ENCODE measurements at regions not wholly inside any gene's neighbourhood (a gene's known extent, or its start where the extent isn't known, plus 50 kb on each side); places are given as distances from the start of the nearest gene placed in this dataset.

DNA sequence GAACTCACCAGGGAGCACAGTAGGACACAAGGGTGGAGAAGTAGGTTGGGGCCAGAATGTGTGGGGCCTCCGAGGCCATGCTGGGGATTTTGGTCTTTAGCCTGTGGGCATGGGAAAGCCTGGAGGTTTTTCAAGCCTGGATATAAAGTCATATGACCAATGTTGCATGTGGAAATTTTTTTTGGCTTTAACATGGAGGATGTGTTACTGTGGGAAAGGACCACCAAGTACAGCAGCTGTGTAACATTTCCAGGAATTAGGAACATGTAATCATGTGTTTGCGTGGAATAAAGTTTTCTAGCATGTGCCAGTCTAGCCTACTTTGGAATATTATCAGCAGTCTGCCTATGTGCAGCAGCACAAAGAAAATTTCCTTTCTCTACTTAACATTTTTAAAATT is 78.5 kb downstream of the TNFSF18 start:
- POLR2A ChIA-PET (ENCODE audit: unreplicated experiment) = no interaction called here
- dilution Hi-C loops (cut with HindIII; ENCODE audit: low sequenced_read_pairs, unreplicated experiment) (no loop called here), intact Hi-C loops (cut with micrococcal nuclease) (no loop called here)

More for the DNA sequence above, 78.5 kb downstream of the TNFSF18 start:
- H4K8ac ChIP-seq (ENCODE audit: low read depth in 2 of 2, low read length in 2 of 2) = peak overlapping the region in 1 of 2 experiments; percentile 31; a peak in 2 of 4 replicates
- H2AK5ac ChIP-seq (ENCODE audit: low read depth, low read length) = peak overlapping the region; percentile 46; the same call in 1 of the 2 replicates
- H2BK120ac ChIP-seq (ENCODE audit: low read depth, low read length) = peak overlapping the region; percentile 88
- no peak overlapping the region for H2AFZ ChIP-seq (replicated peaks; ENCODE audit: low read length, poor library complexity)
- 67% methylated on average over 1 of the region's 2 CpGs; no CpG with 5 or more reads in 1 of the 2 experiments for WGBS, 2 experiments (ENCODE audit: extremely low coverage in 2 of 2, insufficient read length in 1 of 2)
- no peaks in the 10 kb centered on the region for H3K36me3 ChIP-seq (ENCODE audit: control insufficient read depth, insufficient read depth, low read length)
- peaks cover 5% of the 10 kb centered on the region for H3K9me1 ChIP-seq (ENCODE audit: insufficient read depth, low read length)
- BruUV-seq (replicated peaks) = no TSS peak
- in situ Hi-C loops (cut with MboI; ENCODE audit: low sequenced_read_pairs) = no loop called here
- peak overlapping the region; percentile 89 for H4K5ac ChIP-seq (ENCODE audit: low read depth, low read length)
- CTCF ChIA-PET = no interaction called here
- no peak overlapping the region for H3K4me3 ChIP-seq (ENCODE audit: insufficient read depth, low read depth, low read length)
- H4K91ac ChIP-seq (ENCODE audit: insufficient read depth, low read depth, low read length) = peak overlapping the region; percentile 78
- H3K4me1 ChIP-seq (ENCODE audit: control insufficient read depth, insufficient read depth, low read length) = peaks cover 21% of the 10 kb centered on the region
- H3K79me1 ChIP-seq (ENCODE audit: low read depth in 1 of 2, low read length in 2 of 2) = no peaks in the 10 kb centered on the region
- H2BK5ac ChIP-seq (ENCODE audit: low read depth, low read length, poor library complexity, severe bottlenecking) = peak overlapping the region; percentile 52
- H3K4ac ChIP-seq (ENCODE audit: low read depth, low read length) = peak overlapping the region; percentile 84
- H3K14ac ChIP-seq (replicated peaks; ENCODE audit: low read depth, low read length) = peak overlapping the region; percentile 57; the same call in 1 of the 2 replicates
- H3K56ac ChIP-seq (ENCODE audit: extremely low read depth, insufficient read depth, low read length) = no peak overlapping the region
- H3K27ac ChIP-seq (ENCODE audit: insufficient read depth, low read length) = no peak overlapping the region
- H2AK9ac ChIP-seq (replicated peaks; ENCODE audit: low read depth, low read length, poor library complexity) = no peak overlapping the region
- peak overlapping the region; percentile 92 for H3K18ac ChIP-seq (ENCODE audit: low read depth, low read length)
- TF ChIP-seq CTCF (conservative IDR thresholded peaks at IDR 0.05; ENCODE audit: low read depth, low read length) = no peak
- TF ChIP-seq RAD21 (IDR thresholded peaks at IDR 0.05; ENCODE audit: low read length) = no peak
- TF ChIP-seq, protein P1, sequence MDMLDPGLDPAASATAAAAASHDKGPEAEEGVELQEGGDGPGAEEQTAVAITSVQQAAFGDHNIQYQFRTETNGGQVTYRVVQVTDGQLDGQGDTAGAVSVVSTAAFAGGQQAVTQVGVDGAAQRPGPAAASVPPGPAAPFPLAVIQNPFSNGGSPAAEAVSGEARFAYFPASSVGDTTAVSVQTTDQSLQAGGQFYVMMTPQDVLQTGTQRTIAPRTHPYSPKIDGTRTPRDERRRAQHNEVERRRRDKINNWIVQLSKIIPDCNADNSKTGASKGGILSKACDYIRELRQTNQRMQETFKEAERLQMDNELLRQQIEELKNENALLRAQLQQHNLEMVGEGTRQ (IDR thresholded peaks at IDR 0.05; ENCODE audit: low read depth, low read length) = no peak
- no peak for TF ChIP-seq CEBPB (IDR thresholded peaks at IDR 0.05; ENCODE audit: low read depth, low read length)
- no peak for TF ChIP-seq CHD1 (IDR thresholded peaks at IDR 0.05; ENCODE audit: low read depth, low read length)
- TF ChIP-seq POLR2A (IDR thresholded peaks at IDR 0.05; ENCODE audit: low read depth, low read length) = no peak
- TF ChIP-seq, protein P2, sequence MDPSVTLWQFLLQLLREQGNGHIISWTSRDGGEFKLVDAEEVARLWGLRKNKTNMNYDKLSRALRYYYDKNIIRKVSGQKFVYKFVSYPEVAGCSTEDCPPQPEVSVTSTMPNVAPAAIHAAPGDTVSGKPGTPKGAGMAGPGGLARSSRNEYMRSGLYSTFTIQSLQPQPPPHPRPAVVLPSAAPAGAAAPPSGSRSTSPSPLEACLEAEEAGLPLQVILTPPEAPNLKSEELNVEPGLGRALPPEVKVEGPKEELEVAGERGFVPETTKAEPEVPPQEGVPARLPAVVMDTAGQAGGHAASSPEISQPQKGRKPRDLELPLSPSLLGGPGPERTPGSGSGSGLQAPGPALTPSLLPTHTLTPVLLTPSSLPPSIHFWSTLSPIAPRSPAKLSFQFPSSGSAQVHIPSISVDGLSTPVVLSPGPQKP (IDR thresholded peaks at IDR 0.05; ENCODE audit: borderline replicate concordance, low read depth, low read length) = no peak
- no peak for TF ChIP-seq SMC3 (IDR thresholded peaks at IDR 0.05; ENCODE audit: low read depth, low read length)
- no peak for TF ChIP-seq RFX5 (IDR thresholded peaks at IDR 0.05; ENCODE audit: low read depth, low read length)
- no peak for TF ChIP-seq BHLHE40 (IDR thresholded peaks at IDR 0.05; ENCODE audit: low read depth, low read length)
- TF ChIP-seq MAZ (IDR thresholded peaks at IDR 0.05; ENCODE audit: borderline replicate concordance, low read depth, low read length) = no peak
- no peak for TF ChIP-seq MAFK (IDR thresholded peaks at IDR 0.05; ENCODE audit: low read depth, low read length)
- TF ChIP-seq NFE2L2 (IDR thresholded peaks at IDR 0.05; ENCODE audit: low read depth, low read length) = no peak
- no peak for TF ChIP-seq RCOR1 (IDR thresholded peaks at IDR 0.05; ENCODE audit: insufficient replicate concordance, low read length)
- no peak for TF ChIP-seq MXI1 (IDR thresholded peaks at IDR 0.05; ENCODE audit: borderline replicate concordance, low read depth, low read length)
- H2BK20ac ChIP-seq (ENCODE audit: low read depth, low read length) = peak overlapping the region; percentile 71
- H4K20me1 ChIP-seq (ENCODE audit: insufficient read depth, low read length) = no peaks in the 10 kb centered on the region
- ATAC-seq (ENCODE audit: low read depth) (no peak), DNase-seq (no peak)
- peak overlapping the region; percentile 76; the same call in 1 of the 2 replicates for H3K23ac ChIP-seq (ENCODE audit: low read depth, low read length)
- H3K4me2 ChIP-seq (ENCODE audit: low read depth, low read length) = no peak overlapping the region
- no peaks in the 10 kb centered on the region for H3K9me3 ChIP-seq (ENCODE audit: control insufficient read depth, insufficient read depth, low read length)
- peak overlapping the region; percentile 85; the same call in 2 of the 3 replicates for H2BK15ac ChIP-seq (ENCODE audit: low read depth, low read length)
- no peaks in the 10 kb centered on the region for H3K27me3 ChIP-seq (ENCODE audit: control insufficient read depth, insufficient read depth, low read length)
- H3K9ac ChIP-seq (ENCODE audit: low read depth, low read length) = no peak overlapping the region

All from IMR-90 (cell line).